Spleen (tissue), 11 donors: ENCODE measurements at regions not wholly inside any gene's neighbourhood (a gene's known extent, or its start where the extent isn't known, plus 50 kb on each side); places are given as distances from the start of the nearest gene placed in this dataset.

Experiments
- DNase-seq: peaks from one replicate; pipeline ENCODE4 v3.0.0-alpha.2; 2020
- H3K27ac ChIP-seq, 8 donors: fragments of 200-600 bp; sonication (generic) in 7 of 8; 1 replicate in 4 of 8; 2 replicates in 4 of 8; pipeline versions ENCODE4 v1.5.0 to v1.8.0; 2016 to 2021; ENCODE audit warnings: inconsistent platforms in 4 of 8, mild to moderate bottlenecking in 4 of 8, moderate library complexity in 1 of 8
- H3K27me3 ChIP-seq, 7 donors: fragments of 200-600 bp; sonication (generic) in 6 of 7; replicated peaks in 1 of 7; 1 replicate in 4 of 7; 2 replicates in 3 of 7; pipeline versions ENCODE4 v1.5.0 to v1.8.0; 2016 to 2021; ENCODE audit warnings: inconsistent platforms in 3 of 7, mild to moderate bottlenecking in 1 of 7
- H3K36me3 ChIP-seq, 6 donors: fragments of 200-600 bp; sonication (generic) in 5 of 6; 1 replicate in 4 of 6; 2 replicates in 2 of 6; pipeline versions ENCODE4 v1.5.0 to v1.8.0; 2016 to 2021; ENCODE audit warnings: inconsistent platforms in 2 of 6
- H3K4me1 ChIP-seq, 6 donors: fragments of 200-600 bp; sonication (generic) in 5 of 6; 1 replicate in 3 of 6; 2 replicates in 3 of 6; pipeline versions ENCODE4 v1.5.0 to v1.8.0; 2016 to 2021; ENCODE audit warnings: inconsistent platforms in 3 of 6
- H3K4me3 ChIP-seq, 8 donors: fragments of 200-600 bp; sonication (generic) in 7 of 8; 1 replicate in 4 of 8; 2 replicates in 4 of 8; pipeline versions ENCODE4 v1.5.0 to v1.8.0; 2016 to 2021; ENCODE audit warnings: inconsistent platforms in 4 of 8, mild to moderate bottlenecking in 4 of 8, moderate library complexity in 2 of 8
- H3K9me3 ChIP-seq, 8 donors: fragments of 200-600 bp; sonication (generic) in 7 of 8; 1 replicate in 4 of 8; 2 replicates in 4 of 8; pipeline versions ENCODE4 v1.5.0 to v1.8.0; 2016 to 2021; ENCODE audit warnings: inconsistent platforms in 4 of 8
- CTCF ChIP-seq, 11 experiments: fragments of 200-600 bp in 7 of 11; fragments of 450-650 bp in 4 of 11; sonication (generic) in 4 of 11; IDR thresholded peaks in 8 of 11; conservative IDR thresholded peaks in 3 of 11; 1 replicate in 7 of 11; 2 replicates in 4 of 11; pipeline versions ENCODE4 v1.4.0 to v1.8.0; 2016 to 2021; ENCODE audit warnings: antibody characterized with exemption in 11 of 11, inconsistent platforms in 4 of 11, mild to moderate bottlenecking in 1 of 11
- POLR2A ChIP-seq, 3 donors: fragments of 450-650 bp; IDR thresholded peaks; one replicate each; pipeline ENCODE4 v1.5.1; 2017; ENCODE audit warnings: antibody characterized with exemption in 3 of 3, mild to moderate bottlenecking in 1 of 3
- POLR2AphosphoS5 ChIP-seq, 3 donors: sonication (generic); formaldehyde crosslinking; IDR thresholded peaks; one replicate each; pipeline ENCODE4 v1.5.1; 2017; ENCODE audit warnings: antibody characterized with exemption in 3 of 3
- WGBS, 5 donors: extraction: QIAGEN DNeasy Blood & Tissue Kit in 3 of 5; methylation state at CpG; one replicate each; pipeline versions ENCODE4 v1.1.5 to v1.1.7; 2013 to 2018; 5-methylcytosine and 5-hydroxymethylcytosine counted together
- intact Hi-C: fragments of 100-400 bp; cut with DNase I; formaldehyde crosslinking; loops from one replicate; pipeline ENCODE4 v1.15.0; 2023; ENCODE audit warnings: low total_unique reads
- donor health status: healthy with polysubstance abuse.
- donor health status: DM: no; HTN: no; CAD: no; lungs with moderate emphysema.
- donor health status: DM: no; HTN: no; CAD: no.
- donor health status: Bipolar disorder and iron deficiency.
- donor health status: healthy.
- donor health status: DM: no; HTN: no; CAD: no.
- donor health status: DM: yes; HTN: yes; CAD: no.

GRCh38 chr2:12429779-12430406, 286.8 kb upstream of the TRIB2 start:
- Histone ChIP-seq H3K27me3 (no peaks in the 10 kb centered on the region), H3K9me3 (no peaks in the 10 kb centered on the region), H3K27ac (peak overlapping the region in 3 of 8 donors; percentile 39 to 65 (median 63)), H3K4me1 (peaks cover 0 to 16% (median 10%) of the 10 kb centered on the region in 6 donors), H3K4me3 (no peak overlapping the region), H3K36me3 (no peaks in the 10 kb centered on the region)
- TF ChIP-seq POLR2AphosphoS5 (IDR thresholded peaks at IDR 0.05) (no peak), CTCF (IDR thresholded peaks at IDR 0.05 in 8 of 11, conservative IDR thresholded peaks at IDR 0.05 in 3 of 11) (no peak), POLR2A (IDR thresholded peaks at IDR 0.05) (no peak)
- intact Hi-C loops: no loop called here
- no peak for DNase-seq
- WGBS, 5 donors: 83 to 92% (median 90%) methylated on average over 4 of the region's 4 CpGs

GRCh38 chr2:12430407-12431133, 286.2 kb upstream of the TRIB2 start:
- Histone ChIP-seq H3K9me3 (no peaks in the 10 kb centered on the region), H3K27ac (peak overlapping the region in 7 of 8 donors; percentile 21 to 74 (median 63)), H3K4me3 (peak overlapping the region in 1 of 8 donors; percentile 49), H3K4me1 (peaks cover 0 to 16% (median 10%) of the 10 kb centered on the region in 6 donors), H3K36me3 (no peaks in the 10 kb centered on the region), H3K27me3 (no peaks in the 10 kb centered on the region)
- TF ChIP-seq CTCF (IDR thresholded peaks at IDR 0.05 in 8 of 11, conservative IDR thresholded peaks at IDR 0.05 in 3 of 11): no peak
- no peak for TF ChIP-seq POLR2AphosphoS5 (IDR thresholded peaks at IDR 0.05)
- TF ChIP-seq POLR2A (IDR thresholded peaks at IDR 0.05): no peak
- 28 to 39% (median 34%) methylated on average over 6 of the region's 6 CpGs for WGBS, 5 donors
- DNase-seq: no peak
- intact Hi-C loops: no loop called here

DNA sequence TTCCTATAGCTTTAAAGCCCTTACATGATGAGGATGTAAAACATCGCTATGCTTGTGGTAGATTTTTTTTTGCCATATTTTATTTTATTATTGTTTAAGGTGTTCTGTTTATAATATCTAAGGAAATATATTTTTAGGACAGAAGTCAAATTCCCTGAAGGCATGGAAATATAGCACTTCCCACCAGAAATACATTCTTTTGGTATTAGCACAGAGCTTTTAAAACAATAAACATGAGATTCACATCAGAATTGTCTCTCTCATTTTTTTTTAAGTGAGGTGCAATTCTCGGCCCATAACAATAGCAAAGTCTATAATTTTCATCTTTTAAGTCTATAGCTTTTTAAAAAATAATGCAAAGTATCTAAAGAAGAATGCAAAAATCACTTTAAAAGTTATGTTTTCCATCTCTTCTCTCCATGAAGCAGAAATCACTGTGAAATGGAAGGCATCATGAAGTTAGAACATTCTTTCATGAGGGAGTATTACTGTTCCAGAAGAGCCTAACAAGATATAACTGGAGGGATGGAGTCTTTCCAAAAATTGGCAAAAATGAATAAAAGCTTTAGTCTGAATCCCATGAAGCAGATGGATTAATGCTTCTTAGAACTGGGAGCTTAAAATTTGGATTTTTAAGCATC, 283.6 kb upstream of the TRIB2 start:
- H3K36me3 ChIP-seq: no peaks in the 10 kb centered on the region
- intact Hi-C loops: no loop called here
- WGBS, 5 donors: 87 to 95% (median 91%) methylated on average over 2 of the region's 2 CpGs

More for the DNA sequence above, 283.6 kb upstream of the TRIB2 start:
- Histone ChIP-seq H3K27me3 (no peaks in the 10 kb centered on the region), H3K4me1 (peaks cover 0 to 16% (median 10%) of the 10 kb centered on the region in 6 donors), H3K27ac (no peak overlapping the region), H3K9me3 (no peaks in the 10 kb centered on the region), H3K4me3 (no peak overlapping the region)
- no peak for TF ChIP-seq POLR2A (IDR thresholded peaks at IDR 0.05)
- no peak for TF ChIP-seq POLR2AphosphoS5 (IDR thresholded peaks at IDR 0.05)
- no peak for TF ChIP-seq CTCF (IDR thresholded peaks at IDR 0.05 in 8 of 11, conservative IDR thresholded peaks at IDR 0.05 in 3 of 11)
- DNase-seq: no peak
